ENCODE measurements at regions not wholly inside any gene's neighbourhood (a gene's known extent, or its start where the extent isn't known, plus 50 kb on each side); places are given as distances from the start of the nearest gene placed in this dataset.

- Mint-ChIP-seq H3K9me3 (no peaks in the 10 kb centered on the region), H3K27ac (no peak overlapping the region), H3K36me3 (no peaks in the 10 kb centered on the region)
- ATAC-seq (no peak), DNase-seq (ENCODE audit: low spot score in 2 of 2) (no peak)
Observed at GRCh38 chr7:1326511-1326785, 93.8 kb downstream of the UNCX start.

DNA sequence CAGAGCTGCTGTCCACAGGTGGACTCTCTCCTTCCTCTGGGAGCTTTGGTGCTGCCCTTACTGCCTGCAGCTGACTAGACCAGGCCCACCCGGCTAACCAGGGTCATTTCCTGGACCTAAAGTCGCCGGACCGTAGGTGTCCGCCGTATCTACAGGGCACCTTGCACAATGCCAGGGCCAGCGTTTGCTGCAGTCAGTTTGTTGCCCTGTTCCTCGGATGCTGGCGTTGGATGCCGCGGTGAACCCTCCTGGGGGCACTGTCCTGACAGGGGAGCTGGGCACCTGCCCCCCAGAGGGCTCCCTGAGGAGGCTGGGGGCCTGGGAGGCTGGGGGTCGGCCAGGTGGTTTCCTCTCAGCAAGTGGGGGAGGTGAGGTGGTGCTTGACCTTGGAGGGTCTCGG lies 96.6 kb downstream of the UNCX start:
- Mint-ChIP-seq H3K9me3 (no peaks in the 10 kb centered on the region), H3K36me3 (no peaks in the 10 kb centered on the region), H3K27ac (no peak overlapping the region)
- ATAC-seq = no peak
- no peak for DNase-seq (ENCODE audit: low spot score in 2 of 2)

GRCh38 chr7:1329966-1330800 lies 97.5 kb downstream of the UNCX start:
- no peaks in the 10 kb centered on the region for H3K36me3 Mint-ChIP-seq

GRCh38 chr7:1330801-1331425 lies 98.2 kb downstream of the UNCX start:
- H3K9me3 Mint-ChIP-seq = no peaks in the 10 kb centered on the region
- ATAC-seq (no peak), DNase-seq (ENCODE audit: low spot score in 2 of 2) (no peak)
- no peaks in the 10 kb centered on the region for H3K36me3 Mint-ChIP-seq
- no peak overlapping the region for H3K27ac Mint-ChIP-seq

More at GRCh38 chr7:1329966-1330800, 97.5 kb downstream of the UNCX start:
- Mint-ChIP-seq H3K9me3 (no peaks in the 10 kb centered on the region), H3K27ac (no peak overlapping the region)
- ATAC-seq (no peak), DNase-seq (ENCODE audit: low spot score in 2 of 2) (no peak)

- Mint-ChIP-seq H3K27ac (no peak overlapping the region), H3K9me3 (peaks cover 0 to 6% of the 10 kb centered on the region in 2 donors), H3K36me3 (peaks cover 0 to 5% of the 10 kb centered on the region in 2 donors)
- no peak for DNase-seq (ENCODE audit: low spot score in 2 of 2)
- ATAC-seq = no peak
Observed at GRCh38 chr7:1331561-1332467, 99.1 kb downstream of the UNCX start.

DNA sequence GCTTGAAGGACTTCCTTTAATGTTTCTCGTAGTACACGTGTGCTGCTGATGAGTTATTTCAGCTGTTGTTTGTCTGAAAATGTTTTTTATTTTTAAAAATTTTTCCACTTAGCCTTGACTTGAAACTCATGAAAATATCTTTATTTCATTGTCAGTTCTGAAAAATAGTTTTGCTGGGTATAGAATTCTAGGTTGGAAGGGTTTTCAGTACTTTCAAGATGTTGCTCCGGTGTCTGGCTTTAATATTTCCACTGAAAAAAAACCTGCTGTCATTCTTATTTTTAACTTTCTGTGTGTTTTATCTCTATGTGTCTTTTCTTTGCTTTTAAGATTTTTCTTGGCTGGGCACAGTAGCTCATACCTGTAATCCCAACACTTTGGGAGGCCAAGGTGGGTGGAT lies 103.8 kb downstream of the UNCX start:
- no peak for DNase-seq (ENCODE audit: low spot score in 2 of 2)
- peaks cover 19 to 25% of the 10 kb centered on the region in 2 donors for H3K9me3 Mint-ChIP-seq
- no peak for ATAC-seq

DNA sequence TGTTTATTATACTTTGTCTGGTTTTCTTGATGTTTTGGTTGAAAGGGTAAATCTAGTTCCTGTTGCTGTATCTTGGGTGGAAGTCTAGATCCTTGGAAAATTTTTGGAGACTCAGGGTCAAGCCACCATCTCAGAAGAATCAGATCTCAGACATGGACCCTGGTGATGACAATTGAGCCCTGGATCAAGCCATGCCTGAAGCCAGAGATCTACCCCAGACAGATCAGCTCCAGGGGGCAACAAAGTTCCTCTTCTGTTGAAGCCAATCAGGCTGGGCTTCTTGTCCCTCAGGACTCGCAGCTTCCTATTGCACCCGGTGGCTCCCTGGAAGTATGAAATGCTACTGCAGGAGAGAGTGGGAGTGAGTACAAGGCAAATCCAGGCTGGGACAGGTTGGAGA lies 106.9 kb downstream of the UNCX start:
- Mint-ChIP-seq H3K27ac (no peak overlapping the region), H3K9me3 (peaks cover 19 to 25% of the 10 kb centered on the region in 2 donors), H3K36me3 (peaks cover 10 to 15% of the 10 kb centered on the region in 2 donors)
- ATAC-seq (no peak), DNase-seq (ENCODE audit: low spot score in 2 of 2) (no peak)

More for the DNA sequence above, 103.8 kb downstream of the UNCX start:
- H3K36me3 Mint-ChIP-seq = peaks cover 10 to 15% of the 10 kb centered on the region in 2 donors
- no peak overlapping the region for H3K27ac Mint-ChIP-seq

GRCh38 chr7:1340031-1340430 lies 107.4 kb downstream of the UNCX start:
- ATAC-seq (no peak), DNase-seq (ENCODE audit: low spot score in 2 of 2) (no peak)
- no peak overlapping the region for H3K27ac Mint-ChIP-seq
- peaks cover 19 to 25% of the 10 kb centered on the region in 2 donors for H3K9me3 Mint-ChIP-seq
- H3K36me3 Mint-ChIP-seq = peaks cover 10 to 15% of the 10 kb centered on the region in 2 donors

DNA sequence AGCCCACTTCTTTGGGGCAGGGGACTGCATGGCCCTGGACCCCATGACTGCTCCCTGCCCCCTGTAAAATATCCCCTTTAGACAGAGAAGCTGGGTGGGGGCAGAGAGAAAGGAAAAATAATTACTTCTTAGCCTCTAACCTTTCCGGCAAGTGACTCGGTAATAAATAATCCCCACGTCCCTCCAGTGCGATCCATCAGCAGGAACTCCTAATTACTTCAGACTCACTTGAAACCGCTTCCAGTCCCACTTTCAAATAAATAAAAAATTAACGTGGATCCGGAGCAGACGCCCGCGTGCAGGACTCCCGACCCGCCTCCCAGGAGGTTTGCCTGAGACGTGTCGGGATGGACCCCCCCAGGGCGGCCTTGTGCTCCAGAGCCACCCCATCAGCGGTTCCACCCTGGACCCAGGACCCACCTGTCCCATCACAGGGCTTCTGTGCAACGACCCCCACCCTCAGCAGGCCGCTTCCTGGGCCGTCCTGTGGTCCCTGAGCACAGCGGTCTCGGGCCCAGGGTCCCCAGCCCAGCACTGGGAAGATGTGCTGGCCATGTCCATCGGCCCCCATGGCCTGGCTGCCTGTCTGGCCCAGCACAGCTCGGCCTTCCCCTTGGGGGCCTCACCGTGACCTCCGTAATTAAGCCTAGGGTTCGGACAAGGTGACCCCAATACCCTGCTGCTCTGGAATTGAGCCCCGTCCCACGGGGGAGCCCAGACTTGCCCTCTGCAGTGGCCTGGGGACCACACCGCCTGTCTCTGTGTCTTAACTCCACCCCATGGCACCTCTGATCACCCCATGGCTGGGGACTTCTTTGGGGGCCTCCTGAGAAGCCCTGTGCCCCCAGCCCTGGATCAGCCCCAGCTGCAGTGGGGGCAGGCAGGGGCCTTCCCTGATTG lies 108.0 kb downstream of the UNCX start:
- DNase-seq (ENCODE audit: low spot score in 2 of 2) (no peak), ATAC-seq (no peak)
- Mint-ChIP-seq H3K27ac (no peak overlapping the region), H3K9me3 (peaks cover 19 to 25% of the 10 kb centered on the region in 2 donors), H3K36me3 (peaks cover 10 to 15% of the 10 kb centered on the region in 2 donors)

DNA sequence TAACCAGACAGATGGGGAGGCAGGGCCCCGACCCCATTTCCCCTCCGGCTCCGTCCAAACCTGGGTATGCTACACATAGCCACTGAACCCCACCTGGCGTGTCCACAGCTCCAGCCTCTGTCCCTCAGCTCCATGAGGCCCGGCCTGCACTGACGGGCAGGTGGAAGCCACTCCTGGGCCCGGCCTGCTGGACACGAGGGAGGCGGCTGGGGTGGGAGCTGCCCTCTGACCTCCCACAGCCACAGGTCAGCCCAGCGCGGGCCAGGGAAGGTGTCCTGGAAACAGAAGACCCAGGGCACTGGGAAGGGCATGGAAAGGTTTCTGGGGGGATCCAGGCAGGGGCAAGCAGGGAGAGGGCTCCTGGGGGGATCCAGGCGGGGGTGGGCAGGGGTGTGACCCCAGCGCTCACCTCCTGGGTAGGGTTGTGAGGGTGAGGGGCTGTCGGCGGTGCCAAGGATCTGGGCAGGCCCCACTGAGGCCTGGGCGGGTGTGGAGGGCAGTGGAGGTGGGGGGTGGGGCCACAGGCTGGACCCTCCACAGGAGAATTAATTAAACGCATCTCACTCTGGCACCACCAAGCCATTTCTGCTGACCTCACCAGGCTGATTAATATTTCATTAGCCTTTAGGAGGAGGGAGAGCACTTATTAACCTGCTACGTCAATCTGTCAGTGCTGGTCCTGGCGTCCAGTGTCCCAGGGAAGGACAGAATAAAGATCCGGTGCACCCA lies 108.9 kb downstream of the UNCX start:
- Mint-ChIP-seq H3K9me3 (peaks cover 19 to 21% of the 10 kb centered on the region in 2 donors), H3K36me3 (peaks cover 8 to 15% of the 10 kb centered on the region in 2 donors), H3K27ac (no peak overlapping the region)
- DNase-seq (ENCODE audit: low spot score in 2 of 2) = no peak
- no peak for ATAC-seq

- Mint-ChIP-seq H3K27ac (no peak overlapping the region), H3K9me3 (peaks cover 17 to 18% of the 10 kb centered on the region in 2 donors), H3K36me3 (peaks cover 1 to 15% of the 10 kb centered on the region in 2 donors)
- DNase-seq (ENCODE audit: low spot score in 2 of 2) (no peak), ATAC-seq (no peak)
Observed at GRCh38 chr7:1342090-1342640, 109.5 kb downstream of the UNCX start.

- Mint-ChIP-seq H3K9me3 (peaks cover 7% of the 10 kb centered on the region in 2 donors), H3K27ac (no peak overlapping the region), H3K36me3 (peaks cover 0 to 9% of the 10 kb centered on the region in 2 donors)
- no peak for ATAC-seq
- DNase-seq (ENCODE audit: low spot score in 2 of 2) = no peak
Observed at GRCh38 chr7:1343551-1343950, 110.9 kb downstream of the UNCX start.

DNA sequence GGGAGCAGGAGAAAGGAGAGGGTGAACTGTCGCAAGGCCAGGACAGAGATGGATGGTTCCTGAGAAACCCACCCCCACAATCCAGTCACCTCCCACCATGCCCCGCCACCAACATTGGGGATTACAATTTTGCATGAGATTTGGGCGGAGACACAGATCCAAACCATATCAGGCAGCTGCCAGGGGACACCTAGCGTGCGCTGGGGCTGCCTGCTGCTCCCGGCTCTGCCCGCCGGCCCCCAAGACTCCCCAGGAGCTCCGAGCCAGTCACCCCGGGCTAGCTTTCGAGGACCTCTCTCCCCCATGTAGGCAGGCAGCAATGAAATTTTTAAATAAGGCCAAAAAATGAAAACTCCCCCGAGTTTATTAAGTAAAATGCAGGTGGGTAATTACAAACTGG lies 111.7 kb downstream of the UNCX start:
- Mint-ChIP-seq H3K27ac (no peak overlapping the region), H3K36me3 (peaks cover 0 to 4% of the 10 kb centered on the region in 2 donors), H3K9me3 (peaks cover 2% of the 10 kb centered on the region in 2 donors)
- no peak for DNase-seq (ENCODE audit: low spot score in 2 of 2)
- ATAC-seq = no peak

DNA sequence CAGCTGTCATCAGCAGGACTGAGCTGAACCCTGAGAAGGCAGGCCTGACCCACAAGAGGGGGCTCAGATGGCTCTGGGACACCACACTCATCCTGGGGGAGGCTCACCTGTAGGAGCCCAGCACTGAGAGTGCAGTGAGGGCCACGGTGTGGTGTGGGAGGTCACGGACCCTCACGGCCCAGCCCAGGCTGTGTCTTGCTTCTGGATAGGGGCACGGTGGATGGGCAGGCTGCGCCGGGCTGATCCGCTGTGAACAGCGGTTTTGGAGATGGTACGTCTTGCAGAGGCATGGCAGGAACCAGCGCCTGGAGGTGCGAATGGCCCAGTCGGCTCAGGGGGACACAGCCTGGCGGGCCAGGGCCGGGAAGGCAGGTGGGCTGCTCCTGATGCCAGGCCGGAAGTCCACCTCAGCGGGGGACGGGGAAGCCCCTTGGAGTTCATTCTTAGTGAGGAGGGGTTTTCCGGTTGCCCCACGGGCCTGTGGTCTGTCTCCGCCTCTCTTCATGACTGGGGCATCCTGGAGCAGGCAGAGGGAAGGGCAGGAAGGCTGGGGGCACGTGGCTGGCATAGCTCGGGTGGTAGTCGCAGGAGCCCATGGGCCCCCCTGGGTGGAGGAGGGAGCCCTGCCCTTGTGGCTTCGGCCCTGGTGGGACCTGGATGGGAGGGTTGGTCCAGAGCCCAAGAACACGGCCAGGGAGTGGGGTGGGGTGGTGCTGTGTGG lies 112.5 kb downstream of the UNCX start:
- ATAC-seq = no peak
- no peak overlapping the region for H3K27ac Mint-ChIP-seq
- no peaks in the 10 kb centered on the region for H3K36me3 Mint-ChIP-seq
- no peak for DNase-seq (ENCODE audit: low spot score in 2 of 2)
- no peaks in the 10 kb centered on the region for H3K9me3 Mint-ChIP-seq
